HG03457 (cell line): ENCODE measurements at regions not wholly inside any gene's neighbourhood (a gene's known extent, or its start where the extent isn't known, plus 50 kb on each side); places are given as distances from the start of the nearest gene placed in this dataset.
"Not testable (repeated sequence)": the region's sequence is repeated elsewhere in the genome, so short reads cannot be mapped to it uniquely, and the experiment has no call there.

Experiments used
- ATAC-seq: cut with Tn5 transposase; IDR thresholded peaks from one replicate; pipeline ENCODE4 v1.9.1; 2021; ENCODE audit warnings: moderate number of reproducible peaks; ENCODE audit not compliant: unreplicated experiment

DNA sequence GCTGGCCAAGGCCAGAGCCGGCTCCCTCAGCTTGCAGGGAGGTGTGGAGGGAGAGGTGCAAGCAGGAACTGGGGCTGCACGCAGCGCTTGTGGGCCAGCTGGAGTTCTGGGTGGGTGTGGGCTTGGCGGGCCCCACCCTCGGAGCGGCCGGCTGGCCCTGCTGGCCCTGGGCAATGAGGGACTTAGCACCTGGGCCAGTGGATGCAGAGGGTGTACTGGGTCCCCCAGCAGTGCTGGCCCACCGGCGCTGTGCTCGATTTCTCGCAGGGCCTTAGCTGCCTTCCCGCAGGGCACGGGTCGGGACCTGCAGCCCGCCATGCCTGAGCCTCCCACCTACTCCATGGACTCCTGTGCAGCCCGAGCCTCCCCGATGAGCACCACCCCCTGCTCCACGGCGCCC, 115.6 kb upstream of the MARK1 start:
- ATAC-seq, result not testable (repeated sequence)

DNA sequence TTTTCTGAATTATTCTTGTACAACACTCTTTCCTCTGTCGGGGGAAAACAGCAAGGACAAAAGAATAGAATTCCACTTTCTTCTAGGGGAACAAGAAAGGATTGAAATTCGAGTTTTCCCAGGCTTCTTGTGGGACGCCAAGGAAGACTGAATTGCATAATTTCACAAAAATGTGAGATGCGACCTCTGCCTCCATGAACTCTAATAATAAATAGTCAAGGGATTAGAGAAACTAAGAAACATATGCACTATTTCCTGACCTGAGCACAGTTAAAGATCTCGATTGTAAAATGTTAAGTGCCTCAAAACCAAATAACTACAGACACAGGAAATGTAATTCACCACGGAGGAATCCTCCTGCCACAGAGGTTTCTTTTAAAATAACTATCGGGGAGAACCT, 117.3 kb upstream of the MARK1 start:
- ATAC-seq, result no peak

- no peak for ATAC-seq
These were observed 118.0 kb upstream of the MARK1 start for GRCh38 chr1:220409771-220410595.

- no peak for ATAC-seq
These were observed 120.7 kb upstream of the MARK1 start for GRCh38 chr1:220407191-220407590.

DNA sequence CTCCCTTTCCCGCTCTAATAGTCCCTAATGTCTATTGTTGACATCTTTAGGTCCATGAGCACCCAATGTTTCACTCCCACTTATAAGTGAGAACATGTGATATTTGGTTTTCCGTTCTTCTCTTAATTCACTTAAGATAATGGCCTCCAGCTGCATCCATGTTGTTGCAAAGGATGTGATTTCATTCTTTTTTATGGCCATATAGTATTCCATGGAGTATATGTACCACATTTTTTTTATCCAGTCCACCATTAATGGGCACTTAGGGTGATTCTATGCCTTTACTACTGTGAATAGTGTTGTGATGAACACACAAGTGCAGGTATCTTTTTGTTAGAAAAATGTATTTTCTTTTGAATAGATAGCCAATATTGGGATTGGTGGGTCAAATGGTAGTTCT, 126.0 kb upstream of the RAB3GAP2 start:
- no peak for ATAC-seq

DNA sequence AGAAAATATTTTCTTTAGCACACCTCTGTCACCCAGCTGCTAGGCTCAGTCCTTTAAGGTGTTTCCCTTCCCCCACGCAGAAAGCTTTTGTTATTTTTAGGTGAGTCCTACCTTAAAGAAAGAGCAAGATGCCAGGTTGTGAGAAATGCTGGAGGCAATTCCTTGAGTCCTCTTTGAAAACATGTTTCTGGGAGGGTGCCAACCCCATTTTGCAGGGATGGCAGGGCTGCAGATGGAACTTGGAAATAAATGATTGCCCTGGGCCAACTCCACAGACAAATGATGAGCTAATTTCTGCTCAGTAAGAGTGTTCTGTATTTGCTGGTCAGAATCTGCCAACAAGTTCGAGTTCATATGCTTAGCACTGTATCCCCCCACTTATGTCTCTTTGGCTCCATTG, 119.2 kb upstream of the RAB3GAP2 start:
- no peak for ATAC-seq

DNA sequence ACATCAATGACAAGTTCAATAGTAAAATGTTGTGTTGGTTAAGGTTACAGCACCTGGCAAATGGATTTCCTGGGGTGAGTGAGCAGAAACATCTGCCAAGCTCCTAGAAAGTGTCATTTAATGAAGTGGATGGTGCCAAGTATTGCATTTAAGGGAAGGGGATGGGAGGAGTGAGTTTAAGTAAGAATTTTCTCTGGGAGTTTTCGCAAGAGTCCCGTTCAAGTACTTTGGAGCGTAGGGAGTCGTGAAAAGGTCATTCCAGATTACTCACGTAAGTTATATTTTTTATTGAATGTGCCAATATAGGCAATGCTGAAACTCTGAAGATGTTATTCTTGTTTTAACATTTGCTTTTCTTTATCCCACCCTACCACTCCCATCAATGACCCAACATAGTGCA, 117.4 kb upstream of the RAB3GAP2 start:
- ATAC-seq, result no peak

DNA sequence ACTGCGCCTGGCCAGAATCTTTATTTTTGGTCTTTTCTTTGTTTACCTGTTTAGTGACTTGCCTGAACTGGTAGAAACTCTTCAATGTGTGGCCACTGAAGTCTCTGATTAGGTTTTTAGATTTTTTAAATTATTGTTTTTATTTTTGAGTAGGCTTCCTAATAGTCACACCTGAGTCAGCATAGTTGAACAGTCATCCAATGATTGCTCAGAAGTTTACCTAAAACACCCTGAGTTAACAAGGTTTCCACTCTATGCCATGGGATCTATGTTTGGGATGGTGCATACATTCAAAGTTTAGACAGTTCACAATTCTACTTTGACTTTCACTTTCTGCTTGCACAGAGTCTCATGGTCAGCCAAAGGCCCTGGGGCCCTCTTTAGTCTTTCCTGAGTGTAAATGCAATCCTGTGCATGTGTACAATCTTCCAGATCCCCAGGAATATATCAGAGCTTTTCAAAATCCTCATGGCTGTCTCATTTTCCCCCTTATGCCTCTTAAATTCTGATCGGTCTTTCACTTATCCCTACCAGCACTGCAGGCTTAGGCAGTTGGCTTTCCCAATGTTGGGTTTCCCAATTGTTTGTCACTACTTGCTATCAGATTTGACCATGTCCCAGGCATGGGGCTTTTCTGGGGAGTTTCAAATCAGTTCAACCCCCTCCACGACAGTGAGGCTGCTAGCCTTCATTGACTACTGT, 114.4 kb upstream of the RAB3GAP2 start:
- ATAC-seq, result no peak

DNA sequence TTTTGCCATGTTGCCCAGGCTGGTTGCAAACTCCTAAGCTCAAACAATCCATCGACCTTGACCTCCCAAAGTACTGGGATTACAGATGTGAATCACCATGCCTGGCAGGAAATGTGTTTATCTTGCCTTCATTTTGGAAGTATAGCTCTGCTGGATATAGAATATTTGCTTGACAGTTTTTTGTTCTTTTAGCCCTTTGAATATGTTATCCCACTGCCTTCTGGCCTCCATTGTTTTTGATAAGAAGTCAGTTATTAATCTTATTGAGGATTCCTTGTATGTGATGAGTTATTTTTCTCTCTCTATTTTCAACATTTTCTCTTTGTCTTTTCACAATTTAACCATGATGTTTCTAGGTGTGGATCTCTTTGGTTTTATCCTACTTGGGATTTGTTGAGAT, 112.9 kb upstream of the RAB3GAP2 start:
- ATAC-seq, result no peak

- ATAC-seq, result no peak
These were observed 110.7 kb upstream of the RAB3GAP2 start for GRCh38 chr1:220382994-220383393.

DNA sequence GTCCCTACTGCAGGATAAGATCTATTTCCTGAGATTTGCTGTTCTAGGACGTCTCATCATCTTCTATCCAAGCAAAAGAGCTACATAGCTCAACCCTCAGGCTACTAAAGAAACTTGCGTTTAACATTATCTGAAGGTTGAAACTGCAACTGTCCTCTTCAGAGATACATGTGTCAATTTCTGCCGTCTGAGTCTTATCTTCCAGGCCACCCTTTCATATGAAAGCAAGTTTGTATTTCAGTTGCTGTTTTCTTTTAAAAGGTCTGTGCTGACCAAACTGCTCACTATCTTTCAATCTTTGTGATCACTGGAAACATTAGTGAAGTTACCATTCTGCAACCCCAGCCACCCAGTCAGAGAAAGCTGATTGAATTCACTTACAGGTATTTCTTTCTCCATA, 108.6 kb upstream of the RAB3GAP2 start:
- no peak for ATAC-seq

DNA sequence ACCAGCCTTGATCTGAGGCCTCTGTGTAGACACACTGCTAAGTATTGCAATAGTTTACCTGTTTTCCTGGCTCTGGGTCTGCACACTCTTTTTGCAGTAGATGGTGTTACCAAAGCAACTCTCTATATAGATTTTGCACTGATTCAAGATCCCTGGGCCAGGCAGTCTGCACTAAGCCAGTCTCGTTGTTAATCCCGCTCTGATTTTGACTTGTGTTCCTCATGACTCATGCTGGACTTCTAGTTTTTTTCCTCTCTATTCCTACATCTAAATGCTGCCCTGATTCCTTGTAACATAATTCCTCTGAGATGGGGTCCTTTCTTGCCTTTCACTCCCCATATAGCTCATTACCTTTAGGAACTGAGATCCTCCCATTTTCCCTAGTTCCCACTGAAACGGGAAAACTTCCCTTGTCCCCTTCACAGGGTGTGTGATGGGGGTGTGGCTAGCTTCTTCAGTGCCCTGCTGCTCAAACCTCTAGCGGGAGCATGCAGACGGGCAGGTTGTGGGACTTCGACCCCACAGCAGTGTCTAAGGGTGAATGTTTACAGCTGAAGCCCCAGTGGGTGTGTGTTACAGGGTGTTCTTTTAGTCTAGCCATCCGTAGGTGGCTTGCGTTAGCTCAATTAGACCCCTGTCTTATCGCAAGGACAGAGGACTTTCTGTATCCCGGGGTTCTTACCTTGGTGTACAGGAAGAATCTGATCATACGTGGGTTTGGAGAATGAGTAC, 106.5 kb upstream of the RAB3GAP2 start:
- no peak for ATAC-seq

DNA sequence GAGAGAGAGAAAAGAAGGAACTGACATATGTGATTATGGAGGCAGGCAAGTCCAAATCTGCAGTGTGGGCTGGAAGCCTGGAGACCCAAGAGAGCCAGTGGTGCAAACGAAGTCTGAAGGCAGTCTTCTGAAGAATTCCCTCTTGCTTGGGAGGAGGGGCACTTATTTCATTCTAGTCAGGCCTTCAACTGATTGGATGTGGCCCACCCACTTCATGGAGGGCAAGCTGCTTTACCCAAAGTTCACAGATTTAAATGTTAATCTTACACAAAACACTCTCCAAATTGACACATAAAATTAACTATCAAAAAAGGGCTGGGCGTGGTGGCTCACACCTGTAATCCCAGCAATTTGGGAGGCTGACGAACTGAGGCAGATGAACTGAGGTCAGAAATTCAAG, 103.5 kb upstream of the RAB3GAP2 start:
- ATAC-seq, result no peak

GRCh38 chr1:220374449-220374848, 102.2 kb upstream of the RAB3GAP2 start:
- no peak for ATAC-seq

DNA sequence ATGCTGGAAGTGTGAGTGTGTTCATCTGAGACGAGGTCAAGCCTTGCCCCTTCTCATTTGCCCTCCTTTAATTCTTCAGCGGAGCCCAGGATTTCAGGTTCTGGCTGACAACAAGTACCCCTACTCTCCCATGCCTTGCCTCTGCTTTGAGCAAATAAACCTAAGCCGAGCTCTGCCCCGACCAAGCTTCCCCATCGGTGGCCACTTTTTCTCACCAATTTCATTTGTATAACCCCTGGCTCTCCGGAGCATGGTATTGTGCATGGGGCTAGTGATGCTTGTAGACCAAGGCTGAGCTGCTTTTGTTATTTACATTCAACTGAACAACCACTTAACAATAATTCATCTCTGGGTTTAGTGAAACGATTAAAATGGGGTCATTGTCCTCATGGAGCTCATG, 100.2 kb upstream of the RAB3GAP2 start:
- no peak for ATAC-seq

DNA sequence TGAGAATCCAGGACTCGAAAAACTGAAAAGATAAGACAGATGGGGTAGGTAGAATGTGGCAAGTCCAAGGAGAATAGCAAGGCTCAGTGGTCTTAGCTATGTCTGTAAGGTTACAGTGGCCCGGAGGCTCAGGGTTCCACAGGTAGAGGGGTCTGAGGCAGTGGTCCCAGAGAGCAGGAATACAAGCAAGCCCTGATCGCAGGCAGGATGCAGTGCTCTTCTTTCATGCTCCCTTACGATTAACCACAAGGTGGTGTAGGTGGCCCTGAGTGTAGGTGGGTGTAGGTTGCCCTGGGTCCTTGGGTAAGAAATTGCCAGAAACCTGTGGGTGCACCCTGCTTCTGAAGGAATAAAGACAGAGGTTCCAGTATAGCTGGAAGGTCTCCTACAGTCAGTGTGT, 99.1 kb upstream of the RAB3GAP2 start:
- no peak for ATAC-seq

GRCh38 chr1:220370041-220370700, 97.9 kb upstream of the RAB3GAP2 start:
- no peak for ATAC-seq

DNA sequence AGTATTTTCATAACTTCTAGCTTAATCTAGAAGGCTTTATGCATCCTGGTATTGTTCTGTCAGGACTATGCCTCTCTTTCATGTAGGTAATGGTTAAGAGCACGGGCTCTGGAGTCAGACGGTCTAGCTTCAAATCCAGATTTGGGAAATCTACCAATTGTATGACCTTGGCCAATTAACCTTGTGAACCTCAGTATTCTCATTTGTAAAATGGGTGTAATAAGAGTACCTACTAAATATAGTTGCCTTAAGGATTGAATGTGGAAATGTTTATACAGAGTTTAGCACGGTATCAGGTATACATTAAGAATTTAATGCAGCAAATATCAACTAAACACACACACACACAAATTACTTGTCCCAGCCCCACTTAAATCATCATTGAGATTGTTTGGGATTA, 97.3 kb upstream of the RAB3GAP2 start:
- ATAC-seq, result no peak

GRCh38 chr1:220368352-220369265, 96.4 kb upstream of the RAB3GAP2 start:
- ATAC-seq, result no peak

- no peak for ATAC-seq
These were observed 95.6 kb upstream of the RAB3GAP2 start for GRCh38 chr1:220367833-220368232.
